HepG2 (cell line): ENCODE measurements at regions not wholly inside any gene's neighbourhood (a gene's known extent, or its start where the extent isn't known, plus 50 kb on each side); places are given as distances from the start of the nearest gene placed in this dataset.

Experiments used
- ATAC-seq: fragments of 200-7000 bp; cut with Tn5 transposase; 3 replicates; pipeline ENCODE4 v1.9.1; 2020; ENCODE audit warnings: mild to moderate bottlenecking, moderate library complexity
- BruUV-seq: library from RNA; stranded (reverse); fragments of 400-500 nt; replicated peaks from 2 replicates; lab custom pipeline; 2021; lab: Mats Ljungman, UMichigan
- CTCF ChIA-PET: fragments of 300-600 bp; formaldehyde crosslinking; extraction: SDS; loops from one replicate; lab custom pipeline; 2021; ENCODE audit warnings: low total read pairs, inconsistent platforms, low intra/inter-chr PET ratio; lab: Yijun Ruan, JAX
- POLR2A ChIA-PET: fragments of 350-600 bp; sonication (Branson Sonifier 250); formaldehyde crosslinking; loops from one replicate; lab custom pipeline; 2020; ENCODE audit warnings: antibody characterized with exemption, inconsistent platforms; lab: Yijun Ruan, JAX
- DNase-seq: peaks from one replicate; pipeline ENCODE4 v3.0.0-alpha.2; 2015; ENCODE audit warnings: low spot score
- FAIRE-seq: peaks from 3 replicates; lab custom pipeline; 2011; peaks lifted over from hg19 to GRCh38; lab: Jason Lieb, UNC
- H2AFZ ChIP-seq: one replicate; pipeline ENCODE4 v1.6.1; 2011; ENCODE audit warnings: low read length, inconsistent platforms
- H3K27ac ChIP-seq: fragments of 300-600 bp; 3 replicates; pipeline ENCODE4 v1.8.0; 2011; ENCODE audit warnings: mixed run types, mild to moderate bottlenecking, mixed read lengths, low read length, inconsistent platforms; ENCODE audit not compliant: insufficient read depth; ENCODE audit errors: extremely low read length
- H3K27me3 ChIP-seq, 2 experiments: fragments of 200-600 bp in 1 of 2; 2 replicates in 1 of 2; 3 replicates in 1 of 2; pipeline versions ENCODE4 v1.6.0 to v1.8.0; 2011; ENCODE audit warnings: low read length in 2 of 2, mild to moderate bottlenecking in 2 of 2, moderate library complexity in 2 of 2, inconsistent platforms in 1 of 2; ENCODE audit not compliant: insufficient read depth in 2 of 2, control insufficient read depth in 1 of 2
- H3K36me3 ChIP-seq, 2 experiments: fragments of 200-600 bp in 1 of 2; replicated peaks in 1 of 2; 2 replicates in 1 of 2; 3 replicates in 1 of 2; pipeline versions ENCODE4 v1.5.1 to v1.8.0; 2011; ENCODE audit warnings: low read length in 2 of 2, inconsistent platforms in 1 of 2; ENCODE audit not compliant: insufficient read depth in 2 of 2, control insufficient read depth in 1 of 2
- H3K4me1 ChIP-seq: 2 replicates; pipeline ENCODE4 v1.5.1; 2012; ENCODE audit warnings: low read length, inconsistent platforms; ENCODE audit not compliant: insufficient read depth
- H3K4me2 ChIP-seq: 2 replicates; pipeline ENCODE4 v1.6.0; 2011; ENCODE audit warnings: low read depth, low read length, inconsistent platforms
- H3K4me3 ChIP-seq, 3 experiments: fragments of 200-600 bp in 1 of 3; sonication (generic), shearing (Covaris generic) in 1 of 3; replicated peaks in 1 of 3; 2 replicates each; pipeline ENCODE4 v1.5.1; 2011 to 2016; ENCODE audit warnings: low read length in 3 of 3, inconsistent platforms in 2 of 3, low read depth in 2 of 3, mild to moderate bottlenecking in 2 of 3, control low read depth in 1 of 3, mixed read lengths in 1 of 3; ENCODE audit not compliant: insufficient read depth in 1 of 3
- H3K79me2 ChIP-seq: one replicate; pipeline ENCODE4 v1.6.1; 2011; ENCODE audit warnings: low read length, inconsistent platforms; ENCODE audit not compliant: insufficient read depth
- H3K9ac ChIP-seq: 2 replicates; pipeline ENCODE4 v1.6.0; 2011; ENCODE audit warnings: mild to moderate bottlenecking, low read depth, low read length, inconsistent platforms; ENCODE audit not compliant: insufficient read depth
- H3K9me3 ChIP-seq: 2 replicates; pipeline ENCODE4 v1.5.1; 2012; ENCODE audit warnings: mild to moderate bottlenecking, low read length
- H4K20me1 ChIP-seq: 2 replicates; pipeline ENCODE4 v1.6.0; 2011; ENCODE audit warnings: inconsistent platforms, mild to moderate bottlenecking, low read length, moderate library complexity; ENCODE audit not compliant: insufficient read depth
- E2F5 ChIP-seq: sonication (generic); formaldehyde crosslinking; conservative IDR thresholded peaks from 2 replicates; pipeline ENCODE4 v1.4.0; 2020; ENCODE audit warnings: missing genetic modification reagents
- MXD1 ChIP-seq: sonication (generic); formaldehyde crosslinking; IDR thresholded peaks from 2 replicates; pipeline ENCODE4 v1.4.0; 2020; ENCODE audit warnings: mild to moderate bottlenecking, missing genetic modification reagents
- ZNF703 ChIP-seq: sonication (generic); formaldehyde crosslinking; IDR thresholded peaks from 2 replicates; pipeline ENCODE4 v1.5.1; 2020; ENCODE audit warnings: missing genetic modification reagents, mild to moderate bottlenecking, moderate library complexity, borderline replicate concordance
- WGBS: methylation state at CpG from one replicate; pipeline ENCODE4 v1.1.6; 2017; ENCODE audit warnings: low lambda C conversion rate; 5-methylcytosine and 5-hydroxymethylcytosine counted together
- in situ Hi-C: cut with HindIII; loops from 2 replicates; pipeline ENCODE4 v1.10.0; 2017; ENCODE audit warnings: low pct_unique_long_range_greater_than_20kb; ENCODE audit not compliant: extremely low pct_ligation_motif_present
- intact Hi-C: fragments of 100-400 bp; cut with micrococcal nuclease; formaldehyde crosslinking; loops from one replicate; pipeline ENCODE4 v1.10.0; 2022; ENCODE audit not compliant: unreplicated experiment

DNA sequence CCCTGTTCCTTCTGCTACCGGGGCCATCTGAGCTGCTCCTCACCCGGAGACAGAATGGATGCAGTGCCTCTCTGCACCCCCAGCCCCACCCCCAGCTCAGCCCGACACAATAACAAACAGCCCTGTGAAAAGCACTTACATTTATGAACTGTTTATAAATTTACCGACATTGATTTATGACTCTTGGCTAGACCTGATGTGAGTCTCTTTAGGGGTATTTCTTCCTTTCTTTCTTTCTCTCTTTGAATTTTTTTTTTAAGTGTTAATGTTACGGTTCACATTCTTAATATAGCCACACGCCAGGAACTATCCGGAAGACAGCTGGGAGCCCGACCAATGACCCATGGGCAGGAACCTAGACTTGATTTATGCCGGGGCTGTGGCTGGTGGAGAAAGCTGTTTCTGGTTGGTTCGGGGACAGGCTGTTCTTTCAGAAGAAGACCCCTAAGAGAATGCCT is 266.3 kb downstream of the CDC5L start:
- ChIA-PET POLR2A (no interaction called here), CTCF (no interaction called here)
- Histone ChIP-seq H4K20me1 (no peaks in the 10 kb centered on the region), H3K4me1 (0 out of 2 replicates have a peak, but pooled peaks cover 9% of the 10 kb centered on the region), H3K27ac (no peak overlapping the region), H3K4me2 (no peak overlapping the region), H3K9me3 (no peaks in the 10 kb centered on the region), H3K9ac (no peak overlapping the region), H2AFZ (no peak overlapping the region), H3K27me3 (peaks cover 0 to 24% of the 10 kb centered on the region in 2 experiments; a peak in 3 of 5 replicates), H3K36me3 (no peaks in the 10 kb centered on the region), H3K79me2 (no peaks in the 10 kb centered on the region), H3K4me3 (no peak overlapping the region)
- DNase-seq (no peak), FAIRE-seq (no peak), ATAC-seq (no peak)
- no TSS peak for BruUV-seq
- intact Hi-C loops (no loop called here), in situ Hi-C loops (loop anchor here (25.0 kb wide), 1 partner anchor 1259 kb away; no protein-coding TSS in a partner anchor)
- WGBS = 32% methylated on average over 10 of the region's 10 CpGs
- TF ChIP-seq MXD1 (CRISPR knock-in tag) (no peak), ZNF703 (CRISPR knock-in tag) (no peak), E2F5 (CRISPR knock-in tag) (no peak)
